Body of pancreas (tissue), 4 donors: ENCODE measurements at regions not wholly inside any gene's neighbourhood (a gene's known extent, or its start where the extent isn't known, plus 50 kb on each side); places are given as distances from the start of the nearest gene placed in this dataset.

Source experiments
- ATAC-seq: fragments of 150-250 bp; one replicate; pipeline ENCODE4 v1.9.1; 2016
- DNase-seq, 4 donors: peaks; one replicate each; pipeline ENCODE4 v3.0.0-alpha.2; 2019
- H3K27ac ChIP-seq, 4 donors: fragments of 200-600 bp; sonication (generic); 1 replicate in 3 of 4; 2 replicates in 1 of 4; pipeline versions ENCODE4 v1.5.1 to v1.6.1; 2016 to 2019; ENCODE audit warnings: mild to moderate bottlenecking in 1 of 4, mixed read lengths in 1 of 4, moderate library complexity in 1 of 4
- H3K27me3 ChIP-seq, 2 donors: fragments of 200-600 bp; sonication (generic); one replicate each; pipeline ENCODE4 v1.6.0; 2016; ENCODE audit warnings: mild to moderate bottlenecking in 1 of 2
- H3K36me3 ChIP-seq, 2 donors: fragments of 200-600 bp; sonication (generic); replicated peaks in 1 of 2; 2 replicates each; pipeline ENCODE4 v1.5.1; 2016; ENCODE audit warnings: low read depth in 2 of 2; ENCODE audit not compliant: insufficient read depth in 1 of 2
- H3K4me1 ChIP-seq: fragments of 200-600 bp; sonication (generic); one replicate; pipeline ENCODE4 v1.6.0; 2016
- H3K4me3 ChIP-seq, 2 donors: fragments of 200-600 bp; sonication (generic); 1 replicate in 1 of 2; 2 replicates in 1 of 2; pipeline ENCODE4 v1.5.1; 2016 to 2019
- H3K9me3 ChIP-seq, 3 donors: fragments of 200-600 bp; sonication (generic); 1 replicate in 2 of 3; 2 replicates in 1 of 3; pipeline ENCODE4 v1.5.1; 2016
- POLR2A ChIP-seq, 3 donors: fragments of 450-650 bp; IDR thresholded peaks; one replicate each; pipeline ENCODE4 v1.6.1; 2016; ENCODE audit warnings: antibody characterized with exemption in 3 of 3, mild to moderate bottlenecking in 2 of 3
- WGBS, 2 donors: methylation state at CpG; one replicate each; pipeline ENCODE4 v1.1.5; 2017; 5-methylcytosine and 5-hydroxymethylcytosine counted together
- intact Hi-C: fragments of 100-400 bp; cut with DNase I; formaldehyde crosslinking; loops from one replicate; pipeline ENCODE4 v1.15.1; 2023
- TF ChIP-seq, protein P1 (sequence below), 7 experiments: fragments of 450-650 bp in 4 of 7; fragments of 200-600 bp in 3 of 7; sonication (generic) in 3 of 7; IDR thresholded peaks; one replicate each; pipeline ENCODE4 v1.5.1; 2016 to 2019; ENCODE audit warnings: antibody characterized with exemption in 7 of 7

- no peaks in the 10 kb centered on the region for H3K36me3 ChIP-seq
- ATAC-seq (no peak), DNase-seq (no peak)
- no peaks in the 10 kb centered on the region for H3K4me1 ChIP-seq
- no peak overlapping the region for H3K27ac ChIP-seq
- H3K27me3 ChIP-seq, result no peaks in the 10 kb centered on the region
- intact Hi-C loops, result no loop called here
- H3K9me3 ChIP-seq, result no peaks in the 10 kb centered on the region
- H3K4me3 ChIP-seq, result no peak overlapping the region
- no peak for TF ChIP-seq POLR2A (IDR thresholded peaks at IDR 0.05)
- TF ChIP-seq, protein P1, sequence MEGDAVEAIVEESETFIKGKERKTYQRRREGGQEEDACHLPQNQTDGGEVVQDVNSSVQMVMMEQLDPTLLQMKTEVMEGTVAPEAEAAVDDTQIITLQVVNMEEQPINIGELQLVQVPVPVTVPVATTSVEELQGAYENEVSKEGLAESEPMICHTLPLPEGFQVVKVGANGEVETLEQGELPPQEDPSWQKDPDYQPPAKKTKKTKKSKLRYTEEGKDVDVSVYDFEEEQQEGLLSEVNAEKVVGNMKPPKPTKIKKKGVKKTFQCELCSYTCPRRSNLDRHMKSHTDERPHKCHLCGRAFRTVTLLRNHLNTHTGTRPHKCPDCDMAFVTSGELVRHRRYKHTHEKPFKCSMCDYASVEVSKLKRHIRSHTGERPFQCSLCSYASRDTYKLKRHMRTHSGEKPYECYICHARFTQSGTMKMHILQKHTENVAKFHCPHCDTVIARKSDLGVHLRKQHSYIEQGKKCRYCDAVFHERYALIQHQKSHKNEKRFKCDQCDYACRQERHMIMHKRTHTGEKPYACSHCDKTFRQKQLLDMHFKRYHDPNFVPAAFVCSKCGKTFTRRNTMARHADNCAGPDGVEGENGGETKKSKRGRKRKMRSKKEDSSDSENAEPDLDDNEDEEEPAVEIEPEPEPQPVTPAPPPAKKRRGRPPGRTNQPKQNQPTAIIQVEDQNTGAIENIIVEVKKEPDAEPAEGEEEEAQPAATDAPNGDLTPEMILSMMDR (IDR thresholded peaks at IDR 0.05), result no peak
These were observed 153.8 kb upstream of the HNRNPA3 start for GRCh38 chr2:177058747-177059146.

- TF ChIP-seq POLR2A (IDR thresholded peaks at IDR 0.05), result no peak
- TF ChIP-seq, protein P1 (IDR thresholded peaks at IDR 0.05), result no peak
- no peak for ATAC-seq
- no peaks in the 10 kb centered on the region for H3K27me3 ChIP-seq
- H3K27ac ChIP-seq, result no peak overlapping the region
- H3K4me3 ChIP-seq, result no peak overlapping the region
- H3K4me1 ChIP-seq, result no peaks in the 10 kb centered on the region
- intact Hi-C loops, result no loop called here
- H3K9me3 ChIP-seq, result no peaks in the 10 kb centered on the region
- WGBS, 2 donors, result 52 to 56% methylated on average over 6 of the region's 6 CpGs
- no peaks in the 10 kb centered on the region for H3K36me3 ChIP-seq
- no peak for DNase-seq
These were observed 153.3 kb upstream of the HNRNPA3 start for GRCh38 chr2:177059293-177059692.

DNA sequence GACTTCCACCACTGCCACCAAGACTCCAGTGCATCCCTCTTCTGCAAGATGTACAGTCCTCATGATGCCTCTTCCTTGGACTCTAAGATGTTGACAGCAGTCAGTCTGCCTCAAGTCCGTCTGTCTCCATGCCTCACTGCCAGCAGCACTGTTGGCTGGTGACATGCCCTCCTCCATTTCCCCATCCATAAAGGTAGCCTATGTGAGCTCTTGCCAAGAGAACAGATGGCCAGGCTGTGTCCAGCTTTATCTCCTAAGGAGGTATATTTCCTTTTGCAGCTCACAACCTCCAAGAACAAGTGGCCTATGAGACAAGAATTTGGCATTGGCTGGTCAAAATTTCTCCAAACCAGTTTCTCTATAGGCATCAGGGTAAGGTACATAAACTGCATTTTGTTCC is 149.3 kb upstream of the HNRNPA3 start:
- TF ChIP-seq, protein P1 (IDR thresholded peaks at IDR 0.05), result no peak
- TF ChIP-seq POLR2A (IDR thresholded peaks at IDR 0.05), result no peak
- Histone ChIP-seq H3K27me3 (no peaks in the 10 kb centered on the region), H3K36me3 (no peaks in the 10 kb centered on the region), H3K27ac (no peak overlapping the region), H3K9me3 (no peaks in the 10 kb centered on the region), H3K4me3 (no peak overlapping the region), H3K4me1 (no peaks in the 10 kb centered on the region)
- intact Hi-C loops, result no loop called here
- DNase-seq (no peak), ATAC-seq (no peak)
- 72 to 83% methylated on average over 1 of the region's 1 CpG for WGBS, 2 donors

DNA sequence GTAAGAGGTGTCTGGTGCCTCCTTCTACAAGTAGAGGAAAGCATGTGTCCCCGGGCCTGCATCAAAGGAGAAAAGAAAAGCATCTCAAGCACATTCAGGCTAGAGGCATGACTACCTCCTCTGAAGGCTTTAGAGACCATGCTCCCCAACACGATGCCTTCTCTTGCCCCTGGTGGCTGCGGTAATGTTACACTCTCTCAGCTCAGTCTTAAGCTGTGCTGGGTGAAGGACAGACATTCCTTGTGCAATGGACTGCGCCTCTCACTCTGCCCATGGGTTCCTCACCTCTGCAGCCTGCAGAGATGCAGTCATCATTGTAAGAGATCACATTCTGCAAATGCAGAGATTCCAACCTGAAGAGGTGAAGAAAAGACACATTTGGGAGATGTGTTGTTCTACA is 148.2 kb upstream of the HNRNPA3 start:
- H3K9me3 ChIP-seq, result no peaks in the 10 kb centered on the region
- H3K36me3 ChIP-seq, result no peaks in the 10 kb centered on the region
- no peaks in the 10 kb centered on the region for H3K27me3 ChIP-seq
- no peak overlapping the region for H3K4me3 ChIP-seq
- TF ChIP-seq, protein P1 (IDR thresholded peaks at IDR 0.05), result no peak
- TF ChIP-seq POLR2A (IDR thresholded peaks at IDR 0.05), result no peak
- intact Hi-C loops, result no loop called here
- no peak for DNase-seq
- no peaks in the 10 kb centered on the region for H3K4me1 ChIP-seq
- ATAC-seq, result no peak
- no peak overlapping the region for H3K27ac ChIP-seq
- 42 to 65% methylated on average over 4 of the region's 4 CpGs for WGBS, 2 donors

GRCh38 chr2:177068967-177069366 is 143.6 kb upstream of the HNRNPA3 start:
- Histone ChIP-seq H3K36me3 (no peaks in the 10 kb centered on the region), H3K4me1 (no peaks in the 10 kb centered on the region), H3K27ac (no peak overlapping the region), H3K27me3 (no peaks in the 10 kb centered on the region), H3K4me3 (no peak overlapping the region), H3K9me3 (no peaks in the 10 kb centered on the region)
- DNase-seq, result no peak
- TF ChIP-seq, protein P1 (IDR thresholded peaks at IDR 0.05), result no peak
- no peak for TF ChIP-seq POLR2A (IDR thresholded peaks at IDR 0.05)
- WGBS, 2 donors, result 65 to 86% methylated on average over 1 of the region's 1 CpG
- no peak for ATAC-seq
- intact Hi-C loops, result no loop called here
